WTC11 (cell line): ENCODE measurements at regions not wholly inside any gene's neighbourhood (a gene's known extent, or its start where the extent isn't known, plus 50 kb on each side); places are given as distances from the start of the nearest gene placed in this dataset.

Source experiments
- ATAC-seq: fragments of 200-7000 bp; cut with Tn5 transposase; 2 replicates; pipeline ENCODE4 v1.10.0; 2021; ENCODE audit warnings: mild to moderate bottlenecking, moderate library complexity
- CTCF ChIA-PET: fragments of 300-600 bp; sonication (Branson Sonifier 250); formaldehyde crosslinking; loops from one replicate; lab custom pipeline; 2021; ENCODE audit warnings: antibody characterized with exemption; lab: Charles Lee
- POLR2A ChIA-PET: fragments of 350-600 bp; sonication (Branson Sonifier 250); formaldehyde crosslinking; loops from one replicate; lab custom pipeline; 2021; ENCODE audit warnings: antibody characterized with exemption; lab: Charles Lee
- DNase-seq: peaks from one replicate; pipeline ENCODE4 v3.0.0; 2021; ENCODE audit warnings: low spot score
- H3K27ac Mint-ChIP-seq: 2 replicates; pipeline ENCODE4 v1.8.0; 2021; ENCODE audit warnings: mixed read lengths
- H3K27me3 Mint-ChIP-seq: 2 replicates; pipeline ENCODE4 v1.8.0; 2021; ENCODE audit warnings: low read depth, mild to moderate bottlenecking, moderate library complexity, mixed read lengths
- H3K36me3 Mint-ChIP-seq: 2 replicates; pipeline ENCODE4 v1.8.0; 2021; ENCODE audit warnings: mixed read lengths
- H3K4me1 Mint-ChIP-seq: 2 replicates; pipeline ENCODE4 v1.8.0; 2022; ENCODE audit warnings: mixed read lengths
- H3K4me3 Mint-ChIP-seq: 2 replicates; pipeline ENCODE4 v1.8.0; 2021; ENCODE audit warnings: mild to moderate bottlenecking, moderate library complexity, mixed read lengths
- H3K9me3 Mint-ChIP-seq: 2 replicates; pipeline ENCODE4 v1.8.0; 2021; ENCODE audit warnings: mixed read lengths
- ATF1 ChIP-seq: sonication (generic); formaldehyde crosslinking; IDR thresholded peaks from 2 replicates; pipeline ENCODE4 v1.8.1; 2023; ENCODE audit warnings: mild to moderate bottlenecking, moderate library complexity, missing genetic modification reagents
- IRF2 ChIP-seq: sonication (generic); formaldehyde crosslinking; IDR thresholded peaks from 2 replicates; pipeline ENCODE4 v1.8.0; 2022; ENCODE audit warnings: low read depth, missing genetic modification reagents, borderline replicate concordance
- KAT7 ChIP-seq: sonication (generic); formaldehyde crosslinking; IDR thresholded peaks from 2 replicates; pipeline ENCODE4 v1.8.1; 2023; ENCODE audit warnings: missing genetic modification reagents, mild to moderate bottlenecking, borderline replicate concordance
- MLX ChIP-seq: sonication (generic); formaldehyde crosslinking; IDR thresholded peaks from 2 replicates; pipeline ENCODE4 v1.8.1; 2023; ENCODE audit warnings: mild to moderate bottlenecking, missing genetic modification reagents, moderate library complexity
- MYBL2 ChIP-seq: sonication (generic); formaldehyde crosslinking; IDR thresholded peaks from 2 replicates; pipeline ENCODE4 v1.8.1; 2023; ENCODE audit warnings: mild to moderate bottlenecking, moderate library complexity, missing genetic modification reagents
- NR2C2 ChIP-seq: sonication (generic); formaldehyde crosslinking; IDR thresholded peaks from 2 replicates; pipeline ENCODE4 v1.8.0; 2022; ENCODE audit warnings: mild to moderate bottlenecking, missing genetic modification reagents
- OVOL2 ChIP-seq: fragments of 250-450 bp; sonication (Bioruptor Pico); IDR thresholded peaks from 2 replicates; pipeline ENCODE4 v1.9.0; 2021; ENCODE audit warnings: mild to moderate bottlenecking, borderline replicate concordance
- PRRX2 ChIP-seq: fragments of 250-450 bp; sonication (Bioruptor Pico); IDR thresholded peaks from 2 replicates; pipeline ENCODE4 v1.8.0; 2021; ENCODE audit warnings: mild to moderate bottlenecking
- TCF7 ChIP-seq: sonication (generic); formaldehyde crosslinking; IDR thresholded peaks from 2 replicates; pipeline ENCODE4 v1.8.0; 2022; ENCODE audit warnings: mild to moderate bottlenecking, low read depth, missing genetic modification reagents, moderate library complexity
- TEAD4 ChIP-seq: sonication (generic); formaldehyde crosslinking; IDR thresholded peaks from 2 replicates; pipeline ENCODE4 v1.8.0; 2022; ENCODE audit warnings: mild to moderate bottlenecking, missing genetic modification reagents
- ZNF121 ChIP-seq: sonication (generic); formaldehyde crosslinking; IDR thresholded peaks from 2 replicates; pipeline ENCODE4 v1.8.0; 2023; ENCODE audit warnings: missing genetic modification reagents
- ZNF232 ChIP-seq: sonication (generic); formaldehyde crosslinking; IDR thresholded peaks from 2 replicates; pipeline ENCODE4 v1.8.0; 2022; ENCODE audit warnings: mild to moderate bottlenecking, missing genetic modification reagents
- ZNF317 ChIP-seq: sonication (generic); formaldehyde crosslinking; IDR thresholded peaks from 2 replicates; pipeline ENCODE4 v1.8.1; 2023; ENCODE audit warnings: low read depth, mild to moderate bottlenecking, moderate library complexity, missing genetic modification reagents, borderline replicate concordance
- TF ChIP-seq, protein P1 (sequence below): fragments of 200-600 bp; IDR thresholded peaks from 2 replicates; pipeline ENCODE4 v1.8.0; 2022; ENCODE audit warnings: antibody characterized with exemption
- TF ChIP-seq, protein P2 (sequence below): sonication (generic); formaldehyde crosslinking; IDR thresholded peaks from 2 replicates; pipeline ENCODE4 v1.8.1; 2022; ENCODE audit warnings: mild to moderate bottlenecking, missing genetic modification reagents, moderate library complexity, borderline replicate concordance
- TF ChIP-seq, protein P3 (sequence below): sonication (generic); formaldehyde crosslinking; IDR thresholded peaks from 2 replicates; pipeline ENCODE4 v1.8.0; 2022; ENCODE audit warnings: mild to moderate bottlenecking, missing genetic modification reagents
- TF ChIP-seq, protein P4 (sequence below): fragments of 250-450 bp; sonication (Bioruptor Pico); IDR thresholded peaks from 2 replicates; pipeline ENCODE4 v2.1.2; 2022; ENCODE audit warnings: mild to moderate bottlenecking, moderate library complexity
- TF ChIP-seq, protein P5 (sequence below): fragments of 250-450 bp; sonication (Bioruptor Pico); IDR thresholded peaks from 2 replicates; pipeline ENCODE4 v1.9.0; 2021; ENCODE audit warnings: mild to moderate bottlenecking, borderline replicate concordance
- TF ChIP-seq, protein P6 (sequence below): sonication (generic); formaldehyde crosslinking; IDR thresholded peaks from 2 replicates; pipeline ENCODE4 v1.8.0; 2022; ENCODE audit warnings: mild to moderate bottlenecking, missing genetic modification reagents

DNA sequence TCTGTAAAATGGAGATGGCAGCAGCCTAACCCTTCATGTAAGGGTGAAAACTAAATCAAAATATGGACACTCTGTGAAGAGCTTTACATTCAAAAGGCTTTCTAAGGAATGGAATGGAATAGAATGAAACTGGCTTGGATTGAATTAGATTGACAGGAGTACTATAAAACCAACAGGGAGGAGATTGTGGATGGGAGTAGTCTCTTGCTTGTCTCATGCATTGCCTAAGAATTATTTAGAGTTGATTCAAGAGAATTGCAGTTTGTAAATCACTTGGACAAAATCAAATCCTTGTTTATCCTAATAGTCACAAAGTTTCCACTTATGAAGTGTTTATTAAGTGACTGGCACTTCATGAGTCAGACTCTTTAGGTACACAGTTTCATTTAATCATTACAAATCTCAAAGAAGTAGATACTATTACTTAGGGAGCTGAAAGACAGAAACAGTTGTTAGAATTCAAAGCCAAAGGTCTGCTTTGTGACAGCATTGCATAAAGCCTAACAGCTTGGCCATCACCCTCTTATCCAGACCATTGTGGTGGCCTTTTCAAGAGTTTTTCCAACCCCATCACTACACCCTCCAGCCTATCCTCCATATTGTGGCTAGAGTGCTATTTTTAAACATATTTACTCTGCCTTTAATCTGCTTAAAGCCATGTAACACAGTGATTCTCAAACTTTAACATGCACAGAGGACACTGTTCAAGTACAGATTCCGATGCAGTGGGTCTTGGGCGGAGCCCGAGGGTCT lies 91.9 kb upstream of the GHITM start:
- peaks cover 6% of the 10 kb centered on the region; the same call in 1 of the 2 replicates for H3K36me3 Mint-ChIP-seq
- peaks cover 24% of the 10 kb centered on the region for H3K9me3 Mint-ChIP-seq
- peaks cover 12% of the 10 kb centered on the region for H3K4me1 Mint-ChIP-seq
- ATAC-seq (no peak), DNase-seq (no peak)
- TF ChIP-seq NR2C2 (CRISPR knock-in tag), result no peak
- TF ChIP-seq KAT7 (CRISPR knock-in tag), result no peak
- TF ChIP-seq PRRX2 (CRISPR knock-in tag), result no peak
- TF ChIP-seq, protein P1, sequence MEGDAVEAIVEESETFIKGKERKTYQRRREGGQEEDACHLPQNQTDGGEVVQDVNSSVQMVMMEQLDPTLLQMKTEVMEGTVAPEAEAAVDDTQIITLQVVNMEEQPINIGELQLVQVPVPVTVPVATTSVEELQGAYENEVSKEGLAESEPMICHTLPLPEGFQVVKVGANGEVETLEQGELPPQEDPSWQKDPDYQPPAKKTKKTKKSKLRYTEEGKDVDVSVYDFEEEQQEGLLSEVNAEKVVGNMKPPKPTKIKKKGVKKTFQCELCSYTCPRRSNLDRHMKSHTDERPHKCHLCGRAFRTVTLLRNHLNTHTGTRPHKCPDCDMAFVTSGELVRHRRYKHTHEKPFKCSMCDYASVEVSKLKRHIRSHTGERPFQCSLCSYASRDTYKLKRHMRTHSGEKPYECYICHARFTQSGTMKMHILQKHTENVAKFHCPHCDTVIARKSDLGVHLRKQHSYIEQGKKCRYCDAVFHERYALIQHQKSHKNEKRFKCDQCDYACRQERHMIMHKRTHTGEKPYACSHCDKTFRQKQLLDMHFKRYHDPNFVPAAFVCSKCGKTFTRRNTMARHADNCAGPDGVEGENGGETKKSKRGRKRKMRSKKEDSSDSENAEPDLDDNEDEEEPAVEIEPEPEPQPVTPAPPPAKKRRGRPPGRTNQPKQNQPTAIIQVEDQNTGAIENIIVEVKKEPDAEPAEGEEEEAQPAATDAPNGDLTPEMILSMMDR, result no peak
- TF ChIP-seq IRF2 (CRISPR knock-in tag), result no peak
- TF ChIP-seq, protein P2, sequence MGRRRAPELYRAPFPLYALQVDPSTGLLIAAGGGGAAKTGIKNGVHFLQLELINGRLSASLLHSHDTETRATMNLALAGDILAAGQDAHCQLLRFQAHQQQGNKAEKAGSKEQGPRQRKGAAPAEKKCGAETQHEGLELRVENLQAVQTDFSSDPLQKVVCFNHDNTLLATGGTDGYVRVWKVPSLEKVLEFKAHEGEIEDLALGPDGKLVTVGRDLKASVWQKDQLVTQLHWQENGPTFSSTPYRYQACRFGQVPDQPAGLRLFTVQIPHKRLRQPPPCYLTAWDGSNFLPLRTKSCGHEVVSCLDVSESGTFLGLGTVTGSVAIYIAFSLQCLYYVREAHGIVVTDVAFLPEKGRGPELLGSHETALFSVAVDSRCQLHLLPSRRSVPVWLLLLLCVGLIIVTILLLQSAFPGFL (CRISPR knock-in tag), result no peak
- TF ChIP-seq ZNF232 (CRISPR knock-in tag), result no peak
- TF ChIP-seq, protein P3, sequence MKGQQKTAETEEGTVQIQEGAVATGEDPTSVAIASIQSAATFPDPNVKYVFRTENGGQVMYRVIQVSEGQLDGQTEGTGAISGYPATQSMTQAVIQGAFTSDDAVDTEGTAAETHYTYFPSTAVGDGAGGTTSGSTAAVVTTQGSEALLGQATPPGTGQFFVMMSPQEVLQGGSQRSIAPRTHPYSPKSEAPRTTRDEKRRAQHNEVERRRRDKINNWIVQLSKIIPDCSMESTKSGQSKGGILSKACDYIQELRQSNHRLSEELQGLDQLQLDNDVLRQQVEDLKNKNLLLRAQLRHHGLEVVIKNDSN, result no peak
- no peak for TF ChIP-seq TCF7 (CRISPR knock-in tag)
- no peaks in the 10 kb centered on the region; the same call in 1 of the 2 replicates for H3K27me3 Mint-ChIP-seq
- H3K27ac Mint-ChIP-seq, result no peak overlapping the region
- ChIA-PET POLR2A (no interaction called here), CTCF (no interaction called here)
- no peak overlapping the region for H3K4me3 Mint-ChIP-seq

DNA sequence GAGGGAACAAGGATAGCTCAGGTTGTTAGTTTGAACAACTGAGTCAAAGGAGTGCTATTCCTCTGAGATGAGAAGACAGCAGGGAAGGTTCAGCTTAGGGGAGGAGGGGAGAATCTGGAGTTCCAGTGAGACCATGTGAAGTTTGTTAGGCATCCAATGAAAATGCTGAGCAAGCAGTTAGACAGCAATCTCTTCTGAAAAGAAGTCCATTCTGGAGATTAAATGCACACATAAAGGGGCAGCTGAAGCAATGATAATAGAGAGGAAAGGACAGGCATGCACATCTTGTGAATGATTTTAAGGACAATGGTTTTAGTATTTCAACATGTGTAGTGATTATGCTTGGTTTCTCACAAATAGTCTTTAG lies 89.7 kb upstream of the GHITM start:
- Mint-ChIP-seq H3K36me3 (peaks cover 6% of the 10 kb centered on the region; the same call in 1 of the 2 replicates), H3K27ac (no peak overlapping the region), H3K4me3 (no peak overlapping the region), H3K27me3 (no peaks in the 10 kb centered on the region; the same call in 1 of the 2 replicates), H3K9me3 (peaks cover 24% of the 10 kb centered on the region), H3K4me1 (peaks cover 9% of the 10 kb centered on the region)
- no peak for DNase-seq
- ATAC-seq, result no peak
- CTCF ChIA-PET, result interaction anchor here (1.5 to 1.7 kb wide), 2 partner anchors 10 to 23 kb away, joined by 4 to 6 read pairs; no protein-coding TSS in a partner anchor
- POLR2A ChIA-PET, result interaction anchor here (0.7 kb wide), 1 partner anchor 23 kb away, joined by 3 read pairs; no protein-coding TSS in a partner anchor
- TF ChIP-seq, protein P4, sequence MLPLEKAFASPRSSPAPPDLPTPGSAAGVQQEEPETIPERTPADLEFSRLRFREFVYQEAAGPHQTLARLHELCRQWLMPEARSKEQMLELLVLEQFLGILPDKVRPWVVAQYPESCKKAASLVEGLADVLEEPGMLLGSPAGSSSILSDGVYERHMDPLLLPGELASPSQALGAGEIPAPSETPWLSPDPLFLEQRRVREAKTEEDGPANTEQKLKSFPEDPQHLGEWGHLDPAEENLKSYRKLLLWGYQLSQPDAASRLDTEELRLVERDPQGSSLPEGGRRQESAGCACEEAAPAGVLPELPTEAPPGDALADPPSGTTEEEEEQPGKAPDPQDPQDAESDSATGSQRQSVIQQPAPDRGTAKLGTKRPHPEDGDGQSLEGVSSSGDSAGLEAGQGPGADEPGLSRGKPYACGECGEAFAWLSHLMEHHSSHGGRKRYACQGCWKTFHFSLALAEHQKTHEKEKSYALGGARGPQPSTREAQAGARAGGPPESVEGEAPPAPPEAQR (CRISPR knock-in tag), result no peak
- TF ChIP-seq, protein P5, sequence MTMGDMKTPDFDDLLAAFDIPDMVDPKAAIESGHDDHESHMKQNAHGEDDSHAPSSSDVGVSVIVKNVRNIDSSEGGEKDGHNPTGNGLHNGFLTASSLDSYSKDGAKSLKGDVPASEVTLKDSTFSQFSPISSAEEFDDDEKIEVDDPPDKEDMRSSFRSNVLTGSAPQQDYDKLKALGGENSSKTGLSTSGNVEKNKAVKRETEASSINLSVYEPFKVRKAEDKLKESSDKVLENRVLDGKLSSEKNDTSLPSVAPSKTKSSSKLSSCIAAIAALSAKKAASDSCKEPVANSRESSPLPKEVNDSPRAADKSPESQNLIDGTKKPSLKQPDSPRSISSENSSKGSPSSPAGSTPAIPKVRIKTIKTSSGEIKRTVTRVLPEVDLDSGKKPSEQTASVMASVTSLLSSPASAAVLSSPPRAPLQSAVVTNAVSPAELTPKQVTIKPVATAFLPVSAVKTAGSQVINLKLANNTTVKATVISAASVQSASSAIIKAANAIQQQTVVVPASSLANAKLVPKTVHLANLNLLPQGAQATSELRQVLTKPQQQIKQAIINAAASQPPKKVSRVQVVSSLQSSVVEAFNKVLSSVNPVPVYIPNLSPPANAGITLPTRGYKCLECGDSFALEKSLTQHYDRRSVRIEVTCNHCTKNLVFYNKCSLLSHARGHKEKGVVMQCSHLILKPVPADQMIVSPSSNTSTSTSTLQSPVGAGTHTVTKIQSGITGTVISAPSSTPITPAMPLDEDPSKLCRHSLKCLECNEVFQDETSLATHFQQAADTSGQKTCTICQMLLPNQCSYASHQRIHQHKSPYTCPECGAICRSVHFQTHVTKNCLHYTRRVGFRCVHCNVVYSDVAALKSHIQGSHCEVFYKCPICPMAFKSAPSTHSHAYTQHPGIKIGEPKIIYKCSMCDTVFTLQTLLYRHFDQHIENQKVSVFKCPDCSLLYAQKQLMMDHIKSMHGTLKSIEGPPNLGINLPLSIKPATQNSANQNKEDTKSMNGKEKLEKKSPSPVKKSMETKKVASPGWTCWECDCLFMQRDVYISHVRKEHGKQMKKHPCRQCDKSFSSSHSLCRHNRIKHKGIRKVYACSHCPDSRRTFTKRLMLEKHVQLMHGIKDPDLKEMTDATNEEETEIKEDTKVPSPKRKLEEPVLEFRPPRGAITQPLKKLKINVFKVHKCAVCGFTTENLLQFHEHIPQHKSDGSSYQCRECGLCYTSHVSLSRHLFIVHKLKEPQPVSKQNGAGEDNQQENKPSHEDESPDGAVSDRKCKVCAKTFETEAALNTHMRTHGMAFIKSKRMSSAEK (CRISPR knock-in tag), result no peak
- TF ChIP-seq ZNF121, result no peak
- TF ChIP-seq OVOL2 (CRISPR knock-in tag), result no peak
- no peak for TF ChIP-seq MLX (CRISPR knock-in tag)
- TF ChIP-seq, protein P6, sequence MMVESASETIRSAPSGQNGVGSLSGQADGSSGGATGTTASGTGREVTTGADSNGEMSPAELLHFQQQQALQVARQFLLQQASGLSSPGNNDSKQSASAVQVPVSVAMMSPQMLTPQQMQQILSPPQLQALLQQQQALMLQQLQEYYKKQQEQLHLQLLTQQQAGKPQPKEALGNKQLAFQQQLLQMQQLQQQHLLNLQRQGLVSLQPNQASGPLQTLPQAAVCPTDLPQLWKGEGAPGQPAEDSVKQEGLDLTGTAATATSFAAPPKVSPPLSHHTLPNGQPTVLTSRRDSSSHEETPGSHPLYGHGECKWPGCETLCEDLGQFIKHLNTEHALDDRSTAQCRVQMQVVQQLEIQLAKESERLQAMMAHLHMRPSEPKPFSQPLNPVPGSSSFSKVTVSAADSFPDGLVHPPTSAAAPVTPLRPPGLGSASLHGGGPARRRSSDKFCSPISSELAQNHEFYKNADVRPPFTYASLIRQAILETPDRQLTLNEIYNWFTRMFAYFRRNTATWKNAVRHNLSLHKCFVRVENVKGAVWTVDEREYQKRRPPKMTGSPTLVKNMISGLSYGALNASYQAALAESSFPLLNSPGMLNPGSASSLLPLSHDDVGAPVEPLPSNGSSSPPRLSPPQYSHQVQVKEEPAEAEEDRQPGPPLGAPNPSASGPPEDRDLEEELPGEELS (CRISPR knock-in tag), result no peak
- TF ChIP-seq MYBL2 (CRISPR knock-in tag), result no peak
- no peak for TF ChIP-seq KAT7 (CRISPR knock-in tag)
- TF ChIP-seq ZNF317 (CRISPR knock-in tag), result no peak
- TF ChIP-seq TEAD4, result no peak
- no peak for TF ChIP-seq ATF1 (CRISPR knock-in tag)
- TF ChIP-seq, protein P3, result no peak
